NCI-H2196 (cell line): ENCODE measurements at regions not wholly inside any gene's neighbourhood (a gene's known extent, or its start where the extent isn't known, plus 50 kb on each side); places are given as distances from the start of the nearest gene placed in this dataset.

Experiments
- DNase-seq: peaks from one replicate; lab custom pipeline; 2025; ENCODE audit not compliant: unreplicated experiment; lab: John Stamatoyannopoulos, UW

GRCh38 chr10:130459011-130459410 lies 322.8 kb downstream of the GLRX3 start:
- no peak for DNase-seq

- DNase-seq, result no peak
Measured at GRCh38 chr10:130459851-130460490, 323.8 kb downstream of the GLRX3 start.

- no peak for DNase-seq
Measured at GRCh38 chr10:130461631-130462030, 325.4 kb downstream of the GLRX3 start.

GRCh38 chr10:130463104-130463875 lies 327.1 kb downstream of the GLRX3 start:
- no peak for DNase-seq

- peak; percentile 31 for DNase-seq
Measured at GRCh38 chr10:130463876-130464364, 327.7 kb downstream of the GLRX3 start.

- DNase-seq, result no peak
Measured at GRCh38 chr10:130464426-130464825, 328.2 kb downstream of the GLRX3 start.

GRCh38 chr10:130466271-130466997 lies 330.2 kb downstream of the GLRX3 start:
- DNase-seq, result no peak

GRCh38 chr10:130470286-130470685 lies 334.1 kb downstream of the GLRX3 start:
- no peak for DNase-seq

GRCh38 chr10:130470973-130471372 lies 334.8 kb downstream of the GLRX3 start:
- no peak for DNase-seq

GRCh38 chr10:130471486-130471885 lies 335.3 kb downstream of the GLRX3 start:
- no peak for DNase-seq

- DNase-seq, result no peak
Measured at GRCh38 chr10:130472236-130472635, 336.0 kb downstream of the GLRX3 start.

GRCh38 chr10:130474591-130474990 lies 338.4 kb downstream of the GLRX3 start:
- DNase-seq, result no peak

- no peak for DNase-seq
Measured at GRCh38 chr10:130477360-130477759, 341.2 kb downstream of the GLRX3 start.

- DNase-seq, result no peak
Measured at GRCh38 chr10:130479146-130479545, 343.0 kb downstream of the GLRX3 start.

- DNase-seq, result no peak
Measured at GRCh38 chr10:130479926-130480325, 343.7 kb downstream of the GLRX3 start.

GRCh38 chr10:130480491-130480890 lies 344.3 kb downstream of the GLRX3 start:
- no peak for DNase-seq

- DNase-seq, result no peak
Measured at GRCh38 chr10:130481076-130481930, 345.1 kb downstream of the GLRX3 start.

GRCh38 chr10:130481936-130482335 lies 345.7 kb downstream of the GLRX3 start:
- no peak for DNase-seq

- DNase-seq, result peak; percentile 13
Measured at GRCh38 chr10:130483691-130484467, 347.7 kb downstream of the GLRX3 start.
